ENCODE measurements at regions not wholly inside any gene's neighbourhood (a gene's known extent, or its start where the extent isn't known, plus 50 kb on each side); places are given as distances from the start of the nearest gene placed in this dataset.

- no peak for DNase-seq
Observed at GRCh38 chr21:20603236-20603635, 395.0 kb upstream of the NCAM2 start.

GRCh38 chr21:20611008-20611407 lies 387.2 kb upstream of the NCAM2 start:
- no peak for DNase-seq

- no peak for DNase-seq
Observed at GRCh38 chr21:20613654-20614053, 384.6 kb upstream of the NCAM2 start.

DNA sequence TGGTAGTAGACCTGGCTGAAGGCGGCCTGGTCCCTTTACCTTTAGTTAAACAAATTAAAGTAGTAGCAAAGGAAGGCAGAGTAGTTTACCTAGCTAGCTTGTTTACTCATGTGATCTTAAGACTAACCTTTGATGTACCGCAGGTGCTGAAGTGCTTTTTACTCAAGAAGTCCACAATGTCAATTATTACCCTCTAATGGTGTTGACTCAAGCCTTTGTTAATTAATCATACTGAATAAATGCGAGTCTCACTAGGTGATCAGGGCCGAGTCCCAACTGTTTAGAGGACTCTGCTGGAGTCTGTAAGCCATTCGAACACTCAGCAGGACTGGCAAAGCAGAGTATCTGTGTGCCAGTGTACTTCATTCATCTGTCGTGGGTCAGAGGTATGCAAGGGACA lies 381.1 kb upstream of the NCAM2 start:
- no peak for DNase-seq

GRCh38 chr21:20618878-20619277 lies 379.3 kb upstream of the NCAM2 start:
- no peak for DNase-seq

GRCh38 chr21:20627594-20627993 lies 370.6 kb upstream of the NCAM2 start:
- no peak for DNase-seq

DNA sequence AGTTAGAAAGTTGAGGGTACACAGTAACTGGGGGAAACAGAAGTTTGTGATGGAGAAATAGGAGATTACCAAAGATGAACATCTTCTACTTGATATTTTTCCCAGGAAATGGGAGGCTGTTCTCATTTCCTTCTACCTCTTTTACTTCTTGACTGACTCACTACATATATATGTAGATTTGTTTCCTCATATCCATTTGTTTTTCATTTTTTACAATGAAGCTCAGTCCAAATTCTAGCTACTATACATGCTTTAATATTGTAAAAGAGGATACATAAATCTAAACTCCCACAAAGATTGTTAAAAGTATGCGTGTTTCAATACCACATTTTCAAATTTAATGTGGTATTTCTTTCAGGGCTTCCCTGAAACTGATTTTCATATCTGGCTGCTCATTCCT lies 366.6 kb upstream of the NCAM2 start:
- no peak for DNase-seq

- no peak for DNase-seq
Observed at GRCh38 chr21:20639026-20639425, 359.2 kb upstream of the NCAM2 start.

DNA sequence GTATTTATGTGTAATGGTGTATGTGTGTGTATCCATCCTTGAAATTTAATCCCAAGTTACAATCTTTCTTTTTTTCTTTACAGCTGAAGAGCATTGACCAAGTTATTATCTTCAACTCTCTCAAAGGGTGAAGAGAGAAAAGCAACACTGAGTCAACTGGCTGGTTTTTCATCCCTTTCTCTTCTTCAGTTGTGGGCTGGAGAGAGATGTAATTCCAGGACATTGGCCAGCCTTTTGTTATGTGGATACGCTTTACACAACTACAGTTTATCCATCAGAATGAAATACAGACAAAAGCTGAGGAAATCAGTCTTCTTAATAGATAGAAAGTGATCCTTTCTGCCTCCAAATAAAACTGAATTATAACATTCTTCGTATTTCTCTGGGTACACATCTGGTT lies 357.0 kb upstream of the NCAM2 start:
- no peak for DNase-seq

GRCh38 chr21:20642681-20643080 lies 355.5 kb upstream of the NCAM2 start:
- no peak for DNase-seq

DNA sequence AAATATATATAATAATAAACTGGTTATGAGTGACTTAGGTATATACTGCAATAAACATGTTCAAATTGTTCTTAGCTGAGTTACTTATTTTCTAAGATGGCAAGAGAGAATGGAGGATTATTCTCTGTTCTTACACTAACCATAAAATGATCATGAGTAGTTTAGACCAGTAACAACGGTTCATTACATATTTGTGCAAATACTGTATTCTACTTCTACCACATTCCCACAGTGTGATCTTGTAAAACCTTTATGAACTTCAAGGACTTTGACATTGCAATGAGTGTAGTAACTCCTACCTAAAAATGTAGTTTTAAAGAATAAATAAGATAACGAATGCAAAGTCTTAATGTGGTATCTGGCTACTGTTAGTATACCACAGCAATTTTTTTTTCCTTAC lies 353.7 kb upstream of the NCAM2 start:
- no peak for DNase-seq

DNA sequence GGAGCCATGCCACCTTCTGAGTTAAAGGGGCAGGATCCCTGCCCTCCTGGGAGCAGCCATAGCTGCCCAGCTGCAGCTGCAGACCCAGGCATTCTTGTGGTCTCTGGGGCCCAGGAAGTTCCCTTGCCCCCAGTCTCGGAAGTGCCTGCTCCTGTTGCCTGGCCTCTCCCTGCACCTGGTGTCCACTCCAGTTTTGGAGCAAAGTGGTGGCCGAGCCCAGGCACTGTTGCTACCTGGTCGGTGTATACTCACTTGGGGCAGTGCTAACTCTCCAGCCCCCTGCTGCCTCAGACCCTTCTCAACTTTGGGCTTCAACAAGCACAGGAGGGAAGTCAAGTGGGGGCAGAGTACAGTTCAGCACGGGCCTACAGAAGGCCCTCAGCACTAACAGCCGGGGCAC lies 352.9 kb upstream of the NCAM2 start:
- no peak for DNase-seq

DNA sequence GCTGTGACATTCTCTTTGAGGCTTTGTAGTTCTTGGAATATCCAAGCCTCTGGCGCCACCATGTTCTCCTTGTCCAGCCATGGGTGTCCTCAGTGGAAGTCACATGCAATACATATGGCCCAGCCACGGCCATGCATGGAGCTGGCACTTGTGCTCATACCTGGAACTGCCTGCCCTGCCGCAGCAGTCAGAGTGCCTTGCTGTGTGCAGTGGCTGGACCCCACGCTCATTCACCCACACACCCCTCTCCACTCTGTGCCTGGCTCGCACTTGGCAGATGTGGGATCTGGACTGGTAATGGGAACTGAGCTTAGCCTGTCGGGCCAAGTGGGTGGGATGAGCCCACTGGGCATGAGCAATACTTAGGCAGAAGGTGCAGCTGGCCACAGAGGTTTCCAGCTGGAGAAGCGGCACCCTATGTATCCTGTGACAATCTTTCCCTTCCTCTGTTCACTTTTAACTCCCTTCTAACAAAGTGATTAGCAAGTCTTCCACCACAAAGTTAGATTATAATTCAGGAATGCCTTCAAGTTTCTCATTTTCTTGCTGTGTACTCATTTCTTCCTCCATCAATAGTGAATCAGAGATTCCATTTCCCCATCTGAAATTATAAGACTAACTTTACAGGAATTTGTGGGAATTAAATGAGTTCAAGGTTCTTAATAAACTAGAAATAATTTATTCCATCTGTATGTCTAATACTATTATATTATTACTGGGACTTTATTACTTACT lies 351.6 kb upstream of the NCAM2 start:
- no peak for DNase-seq

DNA sequence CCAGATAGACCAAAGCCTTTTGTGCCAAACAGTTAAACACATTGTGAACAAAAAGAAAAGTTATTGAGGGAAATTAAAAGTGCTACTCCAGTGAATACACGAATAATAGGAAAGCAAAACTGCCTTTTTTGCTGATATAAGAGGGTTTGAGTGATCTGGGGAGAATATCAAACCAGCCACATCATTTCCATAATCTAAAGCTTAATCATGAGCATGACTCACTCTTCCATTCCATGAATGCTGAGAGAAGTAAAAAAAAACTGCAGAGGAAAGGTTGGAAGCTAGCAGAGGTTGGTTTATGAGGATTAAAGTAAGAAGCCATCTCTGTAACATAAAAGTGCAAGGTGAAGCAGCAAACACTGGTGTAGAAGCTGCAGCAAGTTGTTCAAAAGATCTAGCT lies 350.6 kb upstream of the NCAM2 start:
- DNase-seq = no peak

DNA sequence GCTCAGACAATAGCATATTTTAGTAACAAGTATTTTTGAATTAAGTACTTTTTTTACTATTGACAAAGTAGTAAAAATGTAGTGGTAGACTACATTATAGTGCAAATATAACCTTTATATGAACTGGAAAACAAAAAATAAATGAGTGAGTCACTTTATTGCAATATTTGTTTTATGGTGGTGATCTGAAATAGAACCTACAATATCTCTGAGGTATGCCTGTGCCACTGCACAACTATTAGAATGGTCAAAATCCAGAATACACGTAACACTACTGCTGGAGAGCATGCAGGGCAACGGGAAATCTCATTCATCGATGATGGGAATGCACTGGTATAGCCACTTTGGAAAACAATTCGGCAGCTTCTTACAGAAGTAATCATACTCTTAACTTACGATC lies 349.0 kb upstream of the NCAM2 start:
- no peak for DNase-seq

DNA sequence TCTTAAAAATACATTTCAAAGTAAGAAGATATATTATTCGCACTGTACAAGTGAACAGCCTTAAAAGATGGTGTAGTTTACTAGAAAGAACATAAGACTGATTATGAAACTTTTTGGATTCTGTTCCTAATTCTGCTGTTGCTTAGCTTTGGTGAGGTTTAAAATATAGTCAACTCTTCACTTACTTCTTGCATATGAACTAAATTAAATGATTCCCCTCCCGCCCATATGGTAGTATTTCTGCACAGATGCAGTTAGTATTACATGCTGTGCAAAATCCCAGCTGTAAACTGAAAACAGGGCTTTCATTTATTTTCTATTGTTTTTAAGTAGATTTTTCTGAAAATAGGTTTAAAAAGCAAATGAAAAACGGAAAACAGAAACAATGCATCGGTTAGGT lies 345.4 kb upstream of the NCAM2 start:
- DNase-seq = no peak

- no peak for DNase-seq
Observed at GRCh38 chr21:20661246-20661645, 337.0 kb upstream of the NCAM2 start.

DNA sequence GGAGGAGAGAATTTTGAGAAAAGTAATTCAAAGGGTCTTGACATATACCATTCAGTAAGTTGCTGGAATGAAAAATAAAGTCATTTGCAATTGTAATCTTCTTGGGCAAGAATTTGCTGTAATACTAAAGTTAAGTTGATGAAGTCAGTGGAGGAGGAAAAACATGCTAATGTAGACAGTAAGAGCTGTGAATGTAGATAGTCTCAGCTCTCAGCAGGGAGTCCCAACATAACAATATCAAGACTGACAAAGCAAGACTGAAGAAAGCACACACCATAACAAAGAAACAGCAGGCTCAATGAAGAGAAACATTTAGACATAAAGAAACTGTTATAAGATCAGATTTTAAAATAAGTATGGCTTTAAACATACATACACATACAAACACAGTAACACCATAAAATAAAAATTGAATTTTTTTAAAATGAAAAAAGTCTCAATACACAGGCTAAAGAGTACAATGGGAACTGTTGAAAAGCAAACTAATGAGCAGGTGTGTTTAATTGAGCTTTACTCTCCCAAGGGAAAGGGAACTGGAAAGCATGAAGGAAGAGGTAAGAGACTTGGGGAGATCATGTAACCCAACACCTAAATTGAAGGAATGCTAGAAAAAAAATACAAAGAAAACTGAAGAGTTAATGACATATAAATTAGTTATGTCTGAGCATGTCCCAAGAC lies 336.3 kb upstream of the NCAM2 start:
- no peak for DNase-seq

GRCh38 chr21:20662514-20662913 lies 335.7 kb upstream of the NCAM2 start:
- DNase-seq = no peak

GRCh38 chr21:20667931-20668330 lies 330.3 kb upstream of the NCAM2 start:
- no peak for DNase-seq

GRCh38 chr21:20685475-20685874 lies 312.7 kb upstream of the NCAM2 start:
- no peak for DNase-seq

- DNase-seq = no peak
Observed at GRCh38 chr21:20698585-20698984, 299.6 kb upstream of the NCAM2 start.

GRCh38 chr21:20701235-20701634 lies 297.0 kb upstream of the NCAM2 start:
- DNase-seq = no peak

DNA sequence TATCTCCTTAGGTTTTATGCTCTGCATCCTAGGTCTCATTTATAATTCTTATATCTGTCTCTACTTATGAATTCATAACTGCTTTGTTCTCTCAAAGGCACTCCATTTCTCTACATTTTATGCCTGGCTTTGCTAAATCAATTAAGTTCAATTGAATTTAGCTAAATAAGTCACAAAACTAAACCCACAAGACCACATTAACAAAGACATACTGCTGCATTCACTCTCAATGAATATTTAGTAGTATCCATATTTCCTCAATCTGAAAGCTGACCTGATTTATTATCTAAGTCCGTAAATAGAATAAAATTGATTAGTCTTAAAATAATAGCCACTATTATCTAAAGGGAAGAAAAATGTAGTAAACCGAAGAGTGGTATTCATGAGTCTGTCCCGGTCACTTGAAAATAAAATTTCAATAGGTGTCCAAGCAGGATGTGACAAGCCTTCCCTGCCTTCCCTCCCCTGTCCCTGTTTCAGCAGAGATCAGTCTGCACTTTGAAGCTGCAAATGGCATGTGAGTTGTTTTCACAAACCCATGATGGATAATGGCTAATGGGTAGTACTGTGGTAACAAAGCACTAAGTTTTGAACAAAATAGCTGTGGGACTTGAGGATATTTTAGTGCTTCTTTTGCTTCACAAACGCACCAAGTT lies 295.0 kb upstream of the NCAM2 start:
- DNase-seq = no peak

All from right forelimb (tissue), 1 donor.